Endothelial cell of umbilical vein (primary cell): ENCODE measurements at regions not wholly inside any gene's neighbourhood (a gene's known extent, or its start where the extent isn't known, plus 50 kb on each side); places are given as distances from the start of the nearest gene placed in this dataset.

ENCODE experiments used
- CTCF ChIP-seq, 2 donors: IDR thresholded peaks; 1 replicate in 1 of 2; 2 replicates in 1 of 2; pipeline ENCODE4 v1.5.1; 2011; ENCODE audit warnings: low read length in 2 of 2, mild to moderate bottlenecking in 2 of 2, moderate library complexity in 2 of 2, control low read depth in 1 of 2, inconsistent platforms in 1 of 2, low read depth in 1 of 2; ENCODE audit not compliant: insufficient read depth in 1 of 2; ENCODE audit errors: extremely low read depth in 1 of 2
- EZH2 ChIP-seq: IDR thresholded peaks from 2 replicates; pipeline ENCODE4 v1.6.1; 2012; ENCODE audit warnings: borderline replicate concordance, low read depth, mild to moderate bottlenecking, moderate library complexity, low read length, inconsistent platforms; ENCODE audit not compliant: severe bottlenecking
- GATA2 ChIP-seq: IDR thresholded peaks from 2 replicates; pipeline ENCODE4 v1.7.0; 2011; ENCODE audit warnings: low read depth, mild to moderate bottlenecking, moderate library complexity, mixed read lengths, low read length; ENCODE audit not compliant: insufficient read length, insufficient read depth
- JUN ChIP-seq: IDR thresholded peaks from 2 replicates; pipeline ENCODE4 v1.6.1; 2011; ENCODE audit warnings: borderline replicate concordance, low read depth; ENCODE audit not compliant: insufficient read length, insufficient read depth
- MYC ChIP-seq: IDR thresholded peaks from one replicate; pipeline ENCODE4 v1.6.1; 2011; ENCODE audit warnings: mild to moderate bottlenecking, low read depth, low read length
- POLR2A ChIP-seq: IDR thresholded peaks from 2 replicates; pipeline ENCODE4 v1.6.1; 2012; ENCODE audit warnings: low read depth, mild to moderate bottlenecking, control low read depth, low read length
- POLR2AphosphoS5 ChIP-seq: IDR thresholded peaks from 2 replicates; pipeline ENCODE4 v1.6.1; 2012; ENCODE audit warnings: low read depth, mild to moderate bottlenecking, control low read depth, low read length, moderate library complexity; ENCODE audit not compliant: insufficient read depth
- TF ChIP-seq, protein P1 (sequence below): IDR thresholded peaks from 2 replicates; pipeline ENCODE4 v1.6.1; 2011; ENCODE audit not compliant: insufficient read depth, insufficient read length

DNA sequence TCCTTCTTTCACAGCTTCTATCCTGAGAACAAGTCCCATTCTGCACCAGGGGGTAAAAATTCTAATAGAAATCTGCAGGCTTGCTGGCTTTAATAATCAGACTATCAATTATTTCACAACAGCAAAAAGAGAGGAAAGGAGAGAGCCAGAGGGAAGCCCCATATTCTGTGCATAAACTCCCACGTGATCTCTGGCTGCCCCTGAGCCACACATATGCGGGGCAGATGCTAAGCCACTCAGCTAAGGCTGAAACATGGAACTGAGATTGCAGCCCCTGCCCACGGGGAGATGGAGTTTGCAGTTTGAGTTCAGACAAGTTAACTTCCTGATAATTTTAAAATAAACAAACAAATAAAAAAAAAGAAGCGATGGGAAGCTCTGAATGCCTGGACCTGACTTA lies 254.4 kb upstream of the CCDC196 start:
- no peak for TF ChIP-seq CTCF (IDR thresholded peaks at IDR 0.05; ENCODE audit: extremely low read depth in 1 of 2, insufficient read depth in 1 of 2, low read depth in 1 of 2, low read length in 2 of 2)
- TF ChIP-seq POLR2AphosphoS5 = no peak
- no peak for TF ChIP-seq JUN
- no peak for TF ChIP-seq POLR2A
- TF ChIP-seq EZH2 = no peak
- no peak for TF ChIP-seq GATA2
- TF ChIP-seq MYC = no peak
- TF ChIP-seq, protein P1, sequence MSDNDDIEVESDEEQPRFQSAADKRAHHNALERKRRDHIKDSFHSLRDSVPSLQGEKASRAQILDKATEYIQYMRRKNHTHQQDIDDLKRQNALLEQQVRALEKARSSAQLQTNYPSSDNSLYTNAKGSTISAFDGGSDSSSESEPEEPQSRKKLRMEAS = no peak
